Lung (tissue), 11 donors: ENCODE measurements at regions not wholly inside any gene's neighbourhood (a gene's known extent, or its start where the extent isn't known, plus 50 kb on each side); places are given as distances from the start of the nearest gene placed in this dataset.

ENCODE experiments used
- ATAC-seq: fragments of 200-7000 bp; cut with Tn5 transposase; one replicate; pipeline ENCODE4 v1.9.1; 2020; ENCODE audit warnings: moderate number of reproducible peaks; ENCODE audit not compliant: insufficient read depth, low FRiP score
- DNase-seq, 3 donors: peaks; one replicate each; pipeline ENCODE4 v3.0.0-alpha.2; 2013 to 2017
- H3K27ac ChIP-seq, 2 donors: one replicate each; pipeline ENCODE4 v1.5.1; 2013; ENCODE audit warnings: mild to moderate bottlenecking in 2 of 2, moderate library complexity in 2 of 2, control low read depth in 1 of 2, inconsistent platforms in 1 of 2, low read depth in 1 of 2, low read length in 1 of 2
- H3K27me3 ChIP-seq, 3 donors: one replicate each; pipeline ENCODE4 v1.5.1; 2013; ENCODE audit warnings: low read length in 2 of 3; ENCODE audit not compliant: control insufficient read depth in 3 of 3, insufficient read depth in 3 of 3
- H3K36me3 ChIP-seq, 4 donors: one replicate each; pipeline ENCODE4 v1.5.1; 2013; ENCODE audit warnings: low read length in 4 of 4, mild to moderate bottlenecking in 1 of 4, moderate library complexity in 1 of 4; ENCODE audit not compliant: control insufficient read depth in 4 of 4, insufficient read depth in 4 of 4
- H3K4me1 ChIP-seq, 5 donors: one replicate each; pipeline ENCODE4 v1.5.1; 2013; ENCODE audit warnings: low read length in 5 of 5, mild to moderate bottlenecking in 2 of 5, moderate library complexity in 1 of 5; ENCODE audit not compliant: control insufficient read depth in 5 of 5, insufficient read depth in 5 of 5
- H3K4me3 ChIP-seq: one replicate; pipeline ENCODE4 v1.5.1; 2013; ENCODE audit warnings: mild to moderate bottlenecking, control low read depth, moderate library complexity
- H3K9ac ChIP-seq, 2 donors: one replicate each; pipeline ENCODE4 v1.5.1; 2013; ENCODE audit warnings: low read length in 2 of 2, control low read depth in 1 of 2; ENCODE audit not compliant: insufficient read depth in 1 of 2
- H3K9me3 ChIP-seq, 4 donors: one replicate each; pipeline ENCODE4 v1.5.1; 2013; ENCODE audit warnings: low read length in 3 of 4, mild to moderate bottlenecking in 1 of 4, moderate library complexity in 1 of 4; ENCODE audit not compliant: control insufficient read depth in 4 of 4, insufficient read depth in 3 of 4
- WGBS, 2 donors: extraction: QIAGEN DNeasy Blood & Tissue Kit; methylation state at CpG; one replicate each; pipeline ENCODE4 v1.1.7; 2013; 5-methylcytosine and 5-hydroxymethylcytosine counted together
- TF ChIP-seq, protein P1 (sequence below): IDR thresholded peaks from 2 replicates; pipeline ENCODE4 v1.5.1; 2012; ENCODE audit warnings: mild to moderate bottlenecking; ENCODE audit errors: control extremely low read depth, extremely low read depth
- donor health status: control.
- donor health status: control.
- donor health status: Bipolar disorder and iron deficiency.
- donor health status: healthy.
- donor health status: DM: yes; HTN: yes; CAD: no.

DNA sequence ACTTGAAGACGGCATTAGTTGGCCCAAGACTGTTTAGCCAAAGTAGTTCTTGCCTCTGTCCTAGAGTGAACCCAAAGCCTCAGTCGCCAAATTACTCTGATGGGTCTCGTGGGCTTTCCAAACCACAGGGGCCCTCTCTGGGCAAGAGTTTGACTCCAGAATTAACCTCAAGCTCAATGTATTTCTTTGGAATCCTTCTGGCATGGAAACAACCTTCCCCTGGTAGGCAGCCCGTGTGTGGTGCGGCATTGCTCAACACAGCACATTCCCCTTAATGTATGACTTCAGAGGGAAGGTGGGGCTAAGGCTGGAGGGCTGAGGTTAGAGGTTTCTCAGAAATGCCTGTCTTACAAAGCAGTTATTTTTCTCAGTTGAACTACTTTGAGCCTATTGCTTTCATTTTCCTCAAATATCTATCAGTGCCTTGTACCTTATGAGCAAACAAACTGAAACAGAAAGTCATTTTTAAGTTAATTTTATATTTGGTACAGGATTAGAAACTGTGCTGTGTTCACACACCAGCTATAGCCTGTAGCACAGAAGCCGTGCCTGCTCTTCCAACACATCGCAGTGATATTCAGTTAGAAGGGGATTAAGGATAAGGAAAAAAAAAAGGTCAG lies 123.9 kb upstream of the HAPLN1 start:
- Histone ChIP-seq H3K4me1 (peaks cover 0 to 1% (median 0%) of the 10 kb centered on the region in 5 donors), H3K9me3 (no peaks in the 10 kb centered on the region), H3K27ac (no peak overlapping the region), H3K36me3 (no peaks in the 10 kb centered on the region), H3K4me3 (no peak overlapping the region), H3K9ac (no peak overlapping the region), H3K27me3 (no peaks in the 10 kb centered on the region)
- ATAC-seq (no peak), DNase-seq (peak; percentile 12 to 38 (median 14))
- 66 to 81% methylated on average over 7 of the region's 7 CpGs for WGBS, 2 donors
- TF ChIP-seq, protein P1, sequence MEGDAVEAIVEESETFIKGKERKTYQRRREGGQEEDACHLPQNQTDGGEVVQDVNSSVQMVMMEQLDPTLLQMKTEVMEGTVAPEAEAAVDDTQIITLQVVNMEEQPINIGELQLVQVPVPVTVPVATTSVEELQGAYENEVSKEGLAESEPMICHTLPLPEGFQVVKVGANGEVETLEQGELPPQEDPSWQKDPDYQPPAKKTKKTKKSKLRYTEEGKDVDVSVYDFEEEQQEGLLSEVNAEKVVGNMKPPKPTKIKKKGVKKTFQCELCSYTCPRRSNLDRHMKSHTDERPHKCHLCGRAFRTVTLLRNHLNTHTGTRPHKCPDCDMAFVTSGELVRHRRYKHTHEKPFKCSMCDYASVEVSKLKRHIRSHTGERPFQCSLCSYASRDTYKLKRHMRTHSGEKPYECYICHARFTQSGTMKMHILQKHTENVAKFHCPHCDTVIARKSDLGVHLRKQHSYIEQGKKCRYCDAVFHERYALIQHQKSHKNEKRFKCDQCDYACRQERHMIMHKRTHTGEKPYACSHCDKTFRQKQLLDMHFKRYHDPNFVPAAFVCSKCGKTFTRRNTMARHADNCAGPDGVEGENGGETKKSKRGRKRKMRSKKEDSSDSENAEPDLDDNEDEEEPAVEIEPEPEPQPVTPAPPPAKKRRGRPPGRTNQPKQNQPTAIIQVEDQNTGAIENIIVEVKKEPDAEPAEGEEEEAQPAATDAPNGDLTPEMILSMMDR: no peak

DNA sequence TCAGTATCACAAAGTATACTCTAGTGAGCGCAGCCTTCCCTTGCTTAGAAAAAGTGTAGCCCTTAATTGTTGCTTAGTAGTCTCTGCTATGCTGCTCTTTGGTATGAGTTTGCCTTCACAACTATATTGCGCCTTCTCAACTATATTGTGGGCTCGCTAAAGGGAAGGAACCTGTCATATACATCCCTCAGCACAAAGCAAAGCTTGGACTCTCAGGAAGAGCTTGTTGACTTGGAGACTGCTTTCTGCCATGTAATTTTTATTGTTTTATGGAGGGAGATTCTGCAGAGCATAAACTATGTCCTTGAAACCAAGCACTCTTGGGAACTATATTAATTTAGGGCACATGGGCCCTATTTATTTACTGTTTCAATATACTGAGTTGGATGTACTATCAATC lies 119.1 kb upstream of the HAPLN1 start:
- TF ChIP-seq, protein P1: no peak
- Histone ChIP-seq H3K36me3 (no peaks in the 10 kb centered on the region), H3K4me1 (peaks cover 0 to 1% (median 0%) of the 10 kb centered on the region in 5 donors), H3K9ac (no peak overlapping the region), H3K4me3 (no peak overlapping the region), H3K9me3 (no peaks in the 10 kb centered on the region), H3K27ac (no peak overlapping the region), H3K27me3 (no peaks in the 10 kb centered on the region)
- WGBS, 2 donors: 91 to 94% methylated on average over 3 of the region's 3 CpGs
- DNase-seq (no peak), ATAC-seq (no peak)

DNA sequence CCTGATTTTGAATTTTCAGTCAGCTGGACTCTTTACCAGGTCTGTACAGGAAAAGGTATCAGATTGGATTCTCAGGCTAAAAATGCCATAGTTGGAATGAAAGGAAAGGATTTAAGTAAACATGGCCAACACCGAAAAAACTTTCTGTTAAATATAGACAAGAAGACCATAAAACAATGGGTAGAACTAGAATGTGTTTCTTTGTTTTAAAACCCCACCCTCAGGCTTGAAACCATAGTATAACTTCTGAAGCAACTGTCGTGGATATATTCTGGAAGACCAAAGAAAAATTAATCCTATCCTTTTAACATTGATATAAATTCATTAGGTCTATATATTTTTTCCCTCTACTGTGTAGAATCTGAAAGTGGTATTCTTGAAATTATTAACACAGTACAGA lies 118.6 kb upstream of the HAPLN1 start:
- TF ChIP-seq, protein P1: no peak
- WGBS, 2 donors: 62 to 76% methylated on average over 2 of the region's 2 CpGs
- H3K4me3 ChIP-seq: no peak overlapping the region
- H3K9ac ChIP-seq: no peak overlapping the region
- no peak overlapping the region for H3K27ac ChIP-seq
- DNase-seq (no peak), ATAC-seq (no peak)
- no peaks in the 10 kb centered on the region for H3K9me3 ChIP-seq
- H3K36me3 ChIP-seq: no peaks in the 10 kb centered on the region
- no peaks in the 10 kb centered on the region for H3K4me1 ChIP-seq
- H3K27me3 ChIP-seq: no peaks in the 10 kb centered on the region
